B cell (primary cell): ENCODE measurements at regions not wholly inside any gene's neighbourhood (a gene's known extent, or its start where the extent isn't known, plus 50 kb on each side); places are given as distances from the start of the nearest gene placed in this dataset.

Source experiments
- ATAC-seq: fragments of 200-7000 bp; cut with Tn5 transposase; one replicate; pipeline ENCODE4 v1.10.0; 2021; ENCODE audit warnings: low read depth, mild to moderate bottlenecking, moderate number of reproducible peaks, moderate library complexity
- CTCF ChIA-PET: fragments of 350-600 bp; sonication (Branson Sonifier 250); formaldehyde crosslinking; loops from one replicate; lab custom pipeline; 2021; ENCODE audit warnings: antibody characterized with exemption, inconsistent platforms; lab: Charles Lee
- POLR2A ChIA-PET: fragments of 350-600 bp; sonication (Branson Sonifier 250); formaldehyde crosslinking; loops from one replicate; lab custom pipeline; 2021; ENCODE audit warnings: antibody characterized with exemption; lab: Charles Lee
- DNase-seq: peaks from one replicate; pipeline ENCODE4 v3.0.0; 2013
- H2AFZ ChIP-seq: 2 replicates; pipeline ENCODE4 v1.6.1; 2012; ENCODE audit warnings: mild to moderate bottlenecking, low read depth, low read length; ENCODE audit not compliant: insufficient read depth, poor library complexity, severe bottlenecking
- H3K27ac ChIP-seq, 2 donors: 1 replicate in 1 of 2; 2 replicates in 1 of 2; pipeline ENCODE4 v1.5.1; 2012 to 2013; ENCODE audit warnings: low read length in 2 of 2, mild to moderate bottlenecking in 2 of 2, moderate library complexity in 1 of 2
- H3K27me3 ChIP-seq, 4 experiments: fragments of 200-600 bp in 1 of 4; sonication (generic) in 1 of 4; replicated peaks in 1 of 4; 1 replicate in 2 of 4; 2 replicates in 2 of 4; pipeline versions ENCODE4 v1.6.1 to v1.7.0; 2013 to 2016; ENCODE audit warnings: low read length in 3 of 4, mild to moderate bottlenecking in 2 of 4, mixed read lengths in 1 of 4, moderate library complexity in 1 of 4; ENCODE audit not compliant: insufficient read depth in 4 of 4, control insufficient read depth in 3 of 4; ENCODE audit errors: control extremely low read depth in 1 of 4
- H3K36me3 ChIP-seq, 2 experiments: replicated peaks in 1 of 2; 1 replicate in 1 of 2; 2 replicates in 1 of 2; pipeline versions ENCODE4 v1.6.1 to v1.7.1; 2013; ENCODE audit warnings: low read length in 1 of 2; ENCODE audit not compliant: insufficient read depth in 2 of 2, control insufficient read depth in 1 of 2; ENCODE audit errors: control extremely low read depth in 1 of 2, extremely low read depth in 1 of 2
- H3K4me1 ChIP-seq, 2 donors: fragments of 200-600 bp in 1 of 2; sonication (generic) in 1 of 2; 1 replicate in 1 of 2; 2 replicates in 1 of 2; pipeline versions ENCODE4 v1.5.1 to v1.6.1; 2013 to 2017; ENCODE audit warnings: low read length in 2 of 2; ENCODE audit not compliant: control insufficient read depth in 2 of 2, insufficient read depth in 2 of 2
- H3K4me2 ChIP-seq: replicated peaks from 2 replicates; pipeline ENCODE3; 2012; ENCODE audit warnings: mild to moderate bottlenecking, low read depth, low read length; ENCODE audit not compliant: poor library complexity, severe bottlenecking
- H3K4me3 ChIP-seq, 5 experiments: fragments of 200-600 bp in 1 of 5; sonication (generic) in 1 of 5; 1 replicate in 3 of 5; 2 replicates in 2 of 5; pipeline versions ENCODE4 v1.5.1 to v1.7.0; 2011 to 2016; ENCODE audit warnings: low read length in 4 of 5, mild to moderate bottlenecking in 4 of 5, low read depth in 2 of 5, control low read depth in 1 of 5, moderate library complexity in 1 of 5; ENCODE audit not compliant: insufficient read depth in 1 of 5; ENCODE audit errors: control extremely low read depth in 1 of 5, extremely low read depth in 1 of 5
- H3K79me2 ChIP-seq: fragments of 200-600 bp; sonication (generic); one replicate; pipeline ENCODE4 v1.6.0; 2016; ENCODE audit warnings: low read length; ENCODE audit not compliant: control insufficient read depth, insufficient read depth
- H3K9ac ChIP-seq: fragments of 200-600 bp; sonication (generic); 2 replicates; pipeline ENCODE4 v1.6.1; 2017; ENCODE audit warnings: mild to moderate bottlenecking, low read length, moderate library complexity
- H3K9me3 ChIP-seq, 3 donors: one replicate each; pipeline versions ENCODE4 v1.6.1 to v1.7.1; 2013; ENCODE audit warnings: low read length in 2 of 3; ENCODE audit not compliant: control insufficient read depth in 2 of 3, insufficient read depth in 1 of 3; ENCODE audit errors: control extremely low read depth in 1 of 3
- H4K20me1 ChIP-seq: 2 replicates; pipeline ENCODE4 v1.6.0; 2012; ENCODE audit warnings: mild to moderate bottlenecking, low read length; ENCODE audit not compliant: insufficient read depth, control insufficient read depth, poor library complexity, severe bottlenecking
- H3K27ac Mint-ChIP-seq: one replicate; pipeline ENCODE4 v1.8.0; 2021; ENCODE audit warnings: mixed read lengths
- H3K27me3 Mint-ChIP-seq: one replicate; pipeline ENCODE4 v1.8.0; 2021; ENCODE audit warnings: mixed read lengths
- H3K4me1 Mint-ChIP-seq: one replicate; pipeline ENCODE4 v1.8.0; 2021; ENCODE audit warnings: mixed read lengths
- H3K4me3 Mint-ChIP-seq: one replicate; pipeline ENCODE4 v1.8.0; 2021; ENCODE audit warnings: mixed read lengths
- H3K9me3 Mint-ChIP-seq: one replicate; pipeline ENCODE4 v1.8.0; 2022; ENCODE audit warnings: mixed read lengths; ENCODE audit not compliant: insufficient read depth
- CTCF ChIP-seq: fragments of 200-600 bp; IDR thresholded peaks from one replicate; pipeline ENCODE4 v1.8.0; 2022; ENCODE audit warnings: antibody characterized with exemption, mild to moderate bottlenecking
- EZH2 ChIP-seq: IDR thresholded peaks from 2 replicates; pipeline ENCODE4 v1.6.1; 2012; ENCODE audit warnings: borderline replicate concordance, low read depth, mild to moderate bottlenecking, moderate library complexity, low read length; ENCODE audit not compliant: insufficient read depth, poor library complexity, severe bottlenecking
- WGBS: methylation state at CpG from one replicate; pipeline ENCODE4 v1.1.5; 2013; ENCODE audit warnings: missing lambda C conversion rate; ENCODE audit not compliant: insufficient coverage; 5-methylcytosine and 5-hydroxymethylcytosine counted together
- intact Hi-C: fragments of 100-400 bp; cut with micrococcal nuclease; formaldehyde crosslinking; loops from one replicate; pipeline ENCODE4 v1.10.0; 2022

GRCh38 chr7:68429411-68430117 is 1168.7 kb upstream of the AUTS2 start:
- no peak overlapping the region for H2AFZ ChIP-seq
- no peak for DNase-seq
- Mint-ChIP-seq H3K9me3 (peaks cover 9% of the 10 kb centered on the region), H3K27me3 (no peaks in the 10 kb centered on the region), H3K27ac (no peak overlapping the region), H3K4me3 (no peak overlapping the region), H3K4me1 (no peaks in the 10 kb centered on the region)
- no peaks in the 10 kb centered on the region for H4K20me1 ChIP-seq
- POLR2A ChIA-PET: no interaction called here
- no peak overlapping the region for H3K4me2 ChIP-seq
- CTCF ChIA-PET: no interaction called here
- no peak overlapping the region for H3K9ac ChIP-seq
- H3K4me3 ChIP-seq: no peak overlapping the region
- H3K27ac ChIP-seq: no peak overlapping the region
- no peaks in the 10 kb centered on the region for H3K4me1 ChIP-seq
- H3K79me2 ChIP-seq: no peaks in the 10 kb centered on the region
- no peak for TF ChIP-seq CTCF
- no peak for TF ChIP-seq EZH2
- WGBS: 91% methylated on average over 5 of the region's 8 CpGs
- intact Hi-C loops: no loop called here
- peaks cover 0 to 6% (median 0%) of the 10 kb centered on the region in 3 donors for H3K9me3 ChIP-seq
- H3K27me3 ChIP-seq: no peaks in the 10 kb centered on the region
- no peak for ATAC-seq
- no peaks in the 10 kb centered on the region for H3K36me3 ChIP-seq

- DNase-seq: no peak
- ChIA-PET CTCF (no interaction called here), POLR2A (no interaction called here)
- Mint-ChIP-seq H3K9me3 (peaks cover 6% of the 10 kb centered on the region), H3K27me3 (no peaks in the 10 kb centered on the region), H3K4me1 (no peaks in the 10 kb centered on the region), H3K4me3 (no peak overlapping the region), H3K27ac (no peak overlapping the region)
- Histone ChIP-seq H3K4me2 (no peak overlapping the region), H3K9me3 (peaks cover 0 to 9% (median 0%) of the 10 kb centered on the region in 3 donors), H3K4me3 (no peak overlapping the region), H3K27ac (no peak overlapping the region), H3K36me3 (no peaks in the 10 kb centered on the region), H3K79me2 (no peaks in the 10 kb centered on the region), H3K9ac (no peak overlapping the region), H4K20me1 (no peaks in the 10 kb centered on the region), H3K27me3 (no peaks in the 10 kb centered on the region), H2AFZ (no peak overlapping the region), H3K4me1 (no peaks in the 10 kb centered on the region)
- 86% methylated on average over 2 of the region's 4 CpGs for WGBS
- intact Hi-C loops: no loop called here
- no peak for TF ChIP-seq EZH2
- no peak for TF ChIP-seq CTCF
- no peak for ATAC-seq
Observed at GRCh38 chr7:68432585-68432984, 1165.7 kb upstream of the AUTS2 start.
